ENCODE measurements at regions not wholly inside any gene's neighbourhood (a gene's known extent, or its start where the extent isn't known, plus 50 kb on each side); places are given as distances from the start of the nearest gene placed in this dataset.

DNA sequence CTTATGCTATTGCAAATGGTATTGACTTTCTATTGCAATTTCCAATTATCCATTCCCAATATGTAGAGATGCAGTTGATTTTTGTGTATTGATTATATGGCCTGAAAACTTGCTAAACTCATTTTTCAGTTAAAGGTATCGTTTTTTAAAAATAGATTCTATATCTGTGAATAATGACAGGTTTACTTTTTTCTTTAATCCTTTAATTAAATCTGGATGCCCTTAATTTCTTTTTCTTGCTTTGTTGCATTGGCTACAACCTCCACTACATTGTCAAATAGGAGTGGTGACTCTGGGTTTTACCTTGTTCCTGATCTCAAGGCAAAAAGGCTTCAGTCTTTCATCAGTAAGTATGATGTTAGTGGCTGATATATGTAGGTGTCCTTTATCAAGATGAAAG is 522.4 kb downstream of the MATN1 start:
- no peak for TF ChIP-seq CTCF (IDR thresholded peaks at IDR 0.05; ENCODE audit: low read depth, low read length, missing control alignments)
- H3K4me3 ChIP-seq (ENCODE audit: low read depth, low read length), result no peak overlapping the region
- no peak for DNase-seq (ENCODE audit: low read depth)

- no peak overlapping the region for H3K4me3 ChIP-seq (ENCODE audit: low read depth, low read length)
- no peak for DNase-seq (ENCODE audit: low read depth)
- no peak for TF ChIP-seq CTCF (IDR thresholded peaks at IDR 0.05; ENCODE audit: low read depth, low read length, missing control alignments)
Measured at GRCh38 chr1:30200161-30200560, 523.2 kb downstream of the MATN1 start.

DNA sequence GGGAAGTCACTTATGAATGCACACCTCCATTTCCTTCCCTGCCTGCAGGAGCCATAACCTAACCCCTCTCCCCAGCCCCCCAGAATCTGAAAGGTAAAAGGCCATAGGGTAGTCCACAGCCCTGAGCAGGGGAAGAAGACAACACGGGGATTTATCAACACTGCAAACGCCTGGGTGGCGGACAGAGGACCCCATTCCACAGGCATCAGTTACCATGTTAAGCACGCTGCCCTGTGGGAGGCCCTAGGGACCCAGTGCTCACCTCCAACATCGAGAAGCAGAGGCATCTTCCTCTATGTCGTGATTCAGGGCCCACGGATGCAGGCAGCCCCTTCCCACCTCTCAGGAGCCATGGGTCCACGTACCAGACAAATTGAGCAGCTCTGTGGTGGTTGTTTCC is 523.8 kb downstream of the MATN1 start:
- no peak for DNase-seq (ENCODE audit: low read depth)
- TF ChIP-seq CTCF (IDR thresholded peaks at IDR 0.05; ENCODE audit: low read depth, low read length, missing control alignments), result no peak
- no peak overlapping the region for H3K4me3 ChIP-seq (ENCODE audit: low read depth, low read length)

DNA sequence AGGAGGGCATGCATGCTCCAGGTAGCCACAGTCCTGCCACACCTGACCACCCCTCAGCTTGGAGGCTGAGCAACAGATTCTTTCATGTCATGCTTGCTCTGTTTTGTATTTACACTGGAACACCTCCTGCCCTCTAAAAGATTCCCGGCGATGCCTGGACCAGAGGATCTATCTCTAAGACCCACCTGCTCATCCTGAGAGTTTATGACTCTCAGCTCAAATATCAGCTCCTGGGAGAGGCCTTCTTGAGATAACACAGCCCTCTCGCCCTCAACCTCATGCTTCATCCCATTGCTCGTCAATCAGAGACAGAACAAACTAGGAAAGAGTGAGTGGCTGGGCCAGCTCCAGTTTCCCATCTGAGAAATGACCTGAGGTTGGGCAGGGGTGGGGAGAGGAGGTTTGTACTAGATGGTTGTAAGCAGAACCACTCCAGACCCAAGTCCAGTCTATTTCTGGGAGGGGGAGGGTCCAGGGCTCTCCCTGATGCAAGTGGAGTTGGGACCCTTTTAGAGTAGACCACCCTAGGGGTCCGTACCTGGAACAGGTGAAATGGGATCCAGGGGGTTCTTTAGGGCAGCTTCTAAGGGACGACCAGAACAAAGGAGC is 524.5 kb downstream of the MATN1 start:
- no peak overlapping the region for H3K4me3 ChIP-seq (ENCODE audit: low read depth, low read length)
- DNase-seq (ENCODE audit: low read depth), result no peak
- no peak for TF ChIP-seq CTCF (IDR thresholded peaks at IDR 0.05; ENCODE audit: low read depth, low read length, missing control alignments)

DNA sequence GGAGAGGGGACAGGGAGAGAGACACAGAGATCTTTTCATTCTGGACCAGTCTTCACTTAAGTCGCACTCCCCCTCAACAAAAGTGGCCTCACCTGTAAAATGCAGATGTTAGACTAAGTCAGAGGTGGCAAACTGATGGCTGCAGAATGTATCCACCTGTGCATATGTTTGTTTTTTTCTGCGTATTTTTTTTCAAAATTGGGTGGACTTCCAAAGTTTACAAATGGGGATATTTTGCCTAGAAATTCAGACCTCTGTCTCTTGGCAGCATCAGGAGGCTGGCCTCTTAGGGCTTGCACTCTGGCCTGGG is 525.0 kb downstream of the MATN1 start:
- no peak for TF ChIP-seq CTCF (IDR thresholded peaks at IDR 0.05; ENCODE audit: low read depth, low read length, missing control alignments)
- no peak for DNase-seq (ENCODE audit: low read depth)
- no peak overlapping the region for H3K4me3 ChIP-seq (ENCODE audit: low read depth, low read length)

GRCh38 chr1:30197639-30198450 is 525.5 kb downstream of the MATN1 start:
- DNase-seq (ENCODE audit: low read depth), result no peak
- H3K4me3 ChIP-seq (ENCODE audit: low read depth, low read length), result no peak overlapping the region

More at GRCh38 chr1:30197639-30198450, 525.5 kb downstream of the MATN1 start:
- TF ChIP-seq CTCF (IDR thresholded peaks at IDR 0.05; ENCODE audit: low read depth, low read length, missing control alignments), result no peak
